Breast epithelium (tissue), 3 donors: ENCODE measurements at regions not wholly inside any gene's neighbourhood (a gene's known extent, or its start where the extent isn't known, plus 50 kb on each side); places are given as distances from the start of the nearest gene placed in this dataset.

Source experiments
- POLR2A ChIP-seq: fragments of 450-650 bp; IDR thresholded peaks from one replicate; pipeline ENCODE4 v1.6.1; 2016; ENCODE audit warnings: antibody characterized with exemption, mild to moderate bottlenecking, moderate library complexity
- TF ChIP-seq, protein P1 (sequence below), 3 donors: fragments of 450-650 bp; IDR thresholded peaks; one replicate each; pipeline ENCODE4 v1.5.1; 2016 to 2017; ENCODE audit warnings: antibody characterized with exemption in 3 of 3, mild to moderate bottlenecking in 3 of 3, moderate library complexity in 3 of 3

DNA sequence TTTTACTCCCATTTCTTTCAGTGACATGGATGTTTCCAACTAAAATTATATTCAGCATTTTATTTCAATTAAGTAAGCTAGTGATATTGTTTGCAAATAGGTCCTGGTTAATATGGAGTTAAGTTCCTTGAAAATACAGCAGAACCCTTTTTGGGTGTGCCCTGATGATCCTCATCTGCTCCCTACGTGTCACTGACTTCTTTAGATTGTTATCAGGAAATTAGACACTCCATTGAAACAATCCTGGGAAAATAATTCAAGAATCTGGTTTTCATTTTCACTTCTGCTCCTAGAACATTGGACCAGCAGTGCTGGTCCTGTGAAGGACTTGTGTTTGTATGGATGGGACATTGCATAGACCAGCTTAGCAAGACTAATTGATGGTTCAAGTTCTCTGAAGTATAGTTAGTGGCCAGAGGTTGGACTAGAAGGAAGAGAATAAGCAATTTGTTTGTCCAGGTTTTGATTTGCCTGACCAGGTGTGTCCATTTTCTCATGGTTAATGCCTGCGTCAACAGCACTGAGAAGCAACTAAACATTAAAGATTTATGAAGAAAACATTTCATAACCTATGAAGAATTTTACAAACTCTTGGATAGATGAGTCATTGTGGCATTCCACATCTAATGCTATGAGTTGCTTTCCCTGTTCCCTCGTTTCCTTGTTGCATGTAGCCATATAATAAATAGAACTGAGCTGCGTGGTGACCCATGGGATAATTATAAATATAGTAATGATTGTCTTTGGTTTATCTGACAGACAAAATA, 95.8 kb downstream of the ZPLD1 start:
- TF ChIP-seq, protein P1, sequence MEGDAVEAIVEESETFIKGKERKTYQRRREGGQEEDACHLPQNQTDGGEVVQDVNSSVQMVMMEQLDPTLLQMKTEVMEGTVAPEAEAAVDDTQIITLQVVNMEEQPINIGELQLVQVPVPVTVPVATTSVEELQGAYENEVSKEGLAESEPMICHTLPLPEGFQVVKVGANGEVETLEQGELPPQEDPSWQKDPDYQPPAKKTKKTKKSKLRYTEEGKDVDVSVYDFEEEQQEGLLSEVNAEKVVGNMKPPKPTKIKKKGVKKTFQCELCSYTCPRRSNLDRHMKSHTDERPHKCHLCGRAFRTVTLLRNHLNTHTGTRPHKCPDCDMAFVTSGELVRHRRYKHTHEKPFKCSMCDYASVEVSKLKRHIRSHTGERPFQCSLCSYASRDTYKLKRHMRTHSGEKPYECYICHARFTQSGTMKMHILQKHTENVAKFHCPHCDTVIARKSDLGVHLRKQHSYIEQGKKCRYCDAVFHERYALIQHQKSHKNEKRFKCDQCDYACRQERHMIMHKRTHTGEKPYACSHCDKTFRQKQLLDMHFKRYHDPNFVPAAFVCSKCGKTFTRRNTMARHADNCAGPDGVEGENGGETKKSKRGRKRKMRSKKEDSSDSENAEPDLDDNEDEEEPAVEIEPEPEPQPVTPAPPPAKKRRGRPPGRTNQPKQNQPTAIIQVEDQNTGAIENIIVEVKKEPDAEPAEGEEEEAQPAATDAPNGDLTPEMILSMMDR (IDR thresholded peaks at IDR 0.05), result no peak
- no peak for TF ChIP-seq POLR2A
